ENCODE measurements at regions not wholly inside any gene's neighbourhood (a gene's known extent, or its start where the extent isn't known, plus 50 kb on each side); places are given as distances from the start of the nearest gene placed in this dataset.
"Not testable (repeated sequence)": the region's sequence is repeated elsewhere in the genome, so short reads cannot be mapped to it uniquely, and the experiment has no call there.

- H3K36me3 ChIP-seq (ENCODE audit: insufficient read depth, low read length): no peaks in the 10 kb centered on the region
These were observed 338.4 kb upstream of the FRG2C start for GRCh38 chr3:75325716-75326115.

GRCh38 chr3:75327453-75327852 lies 336.7 kb upstream of the FRG2C start:
- Histone ChIP-seq H3K79me2 (ENCODE audit: insufficient read depth, low read length) (no peaks in the 10 kb centered on the region), H3K9me3 (ENCODE audit: low read length) (no peaks in the 10 kb centered on the region)
- TF ChIP-seq CTCF (IDR thresholded peaks at IDR 0.05; ENCODE audit: low read length) (no peak), EZH2 (IDR thresholded peaks at IDR 0.05; ENCODE audit: borderline replicate concordance, low read length) (no peak)

More at GRCh38 chr3:75325716-75326115, 338.4 kb upstream of the FRG2C start:
- no peaks in the 10 kb centered on the region for H3K9me3 ChIP-seq (ENCODE audit: low read length)
- H3K4me1 ChIP-seq (ENCODE audit: insufficient read depth, low read length, severe bottlenecking): no peaks in the 10 kb centered on the region
- H4K20me1 ChIP-seq (ENCODE audit: insufficient read depth, low read length): no peaks in the 10 kb centered on the region
- H3K27ac ChIP-seq (ENCODE audit: low read depth, low read length, poor library complexity, severe bottlenecking): no peak overlapping the region
- H3K4me3 ChIP-seq (ENCODE audit: low read depth, low read length, poor library complexity, severe bottlenecking): no peak overlapping the region
- TF ChIP-seq EZH2 (IDR thresholded peaks at IDR 0.05; ENCODE audit: borderline replicate concordance, low read length): no peak
- TF ChIP-seq CTCF (IDR thresholded peaks at IDR 0.05; ENCODE audit: low read length): no peak
- H2AFZ ChIP-seq (ENCODE audit: low read length): no peak overlapping the region
- H3K9me2 ChIP-seq (ENCODE audit: low read depth, low read length): no peaks in the 10 kb centered on the region
- H3K27me3 ChIP-seq (ENCODE audit: insufficient read depth, low read length): no peaks in the 10 kb centered on the region
- H3K4me2 ChIP-seq (ENCODE audit: low read length): no peak overlapping the region
- no peak overlapping the region for H3K9ac ChIP-seq (ENCODE audit: low read length)
- H3K79me2 ChIP-seq (ENCODE audit: insufficient read depth, low read length): no peaks in the 10 kb centered on the region
- no peaks in the 10 kb centered on the region for H3F3A ChIP-seq (ENCODE audit: insufficient read depth, low read length)

GRCh38 chr3:75329476-75330097 lies 334.5 kb upstream of the FRG2C start:
- TF ChIP-seq CTCF (IDR thresholded peaks at IDR 0.05; ENCODE audit: low read length) (no peak), EZH2 (IDR thresholded peaks at IDR 0.05; ENCODE audit: borderline replicate concordance, low read length) (no peak)

More at GRCh38 chr3:75327453-75327852, 336.7 kb upstream of the FRG2C start:
- H3K9me2 ChIP-seq (ENCODE audit: low read depth, low read length): no peaks in the 10 kb centered on the region
- no peaks in the 10 kb centered on the region for H3K36me3 ChIP-seq (ENCODE audit: insufficient read depth, low read length)
- no peaks in the 10 kb centered on the region for H4K20me1 ChIP-seq (ENCODE audit: insufficient read depth, low read length)
- no peak overlapping the region for H3K4me3 ChIP-seq (ENCODE audit: low read depth, low read length, poor library complexity, severe bottlenecking)
- H3F3A ChIP-seq (ENCODE audit: insufficient read depth, low read length): no peaks in the 10 kb centered on the region
- no peak overlapping the region for H3K4me2 ChIP-seq (ENCODE audit: low read length)
- no peaks in the 10 kb centered on the region for H3K4me1 ChIP-seq (ENCODE audit: insufficient read depth, low read length, severe bottlenecking)
- H3K27me3 ChIP-seq (ENCODE audit: insufficient read depth, low read length): no peaks in the 10 kb centered on the region
- no peak overlapping the region for H3K27ac ChIP-seq (ENCODE audit: low read depth, low read length, poor library complexity, severe bottlenecking)
- H3K9ac ChIP-seq (ENCODE audit: low read length): no peak overlapping the region
- no peak overlapping the region for H2AFZ ChIP-seq (ENCODE audit: low read length)

GRCh38 chr3:75330446-75330845 lies 333.7 kb upstream of the FRG2C start:
- not testable (repeated sequence) for H3F3A ChIP-seq (ENCODE audit: insufficient read depth, low read length); H3K9me2 ChIP-seq (ENCODE audit: low read depth, low read length); H3K9me3 ChIP-seq (ENCODE audit: low read length); H3K9ac ChIP-seq (ENCODE audit: low read length); H3K4me1 ChIP-seq (ENCODE audit: insufficient read depth, low read length, severe bottlenecking); H3K36me3 ChIP-seq (ENCODE audit: insufficient read depth, low read length); H3K27me3 ChIP-seq (ENCODE audit: insufficient read depth, low read length); H3K4me2 ChIP-seq (ENCODE audit: low read length); H4K20me1 ChIP-seq (ENCODE audit: insufficient read depth, low read length); H2AFZ ChIP-seq (ENCODE audit: low read length); H3K27ac ChIP-seq (ENCODE audit: low read depth, low read length, poor library complexity, severe bottlenecking); H3K79me2 ChIP-seq (ENCODE audit: insufficient read depth, low read length); H3K4me3 ChIP-seq (ENCODE audit: low read depth, low read length, poor library complexity, severe bottlenecking)

More at GRCh38 chr3:75329476-75330097, 334.5 kb upstream of the FRG2C start:
- Histone ChIP-seq H3K4me1 (ENCODE audit: insufficient read depth, low read length, severe bottlenecking) (no peaks in the 10 kb centered on the region), H3F3A (ENCODE audit: insufficient read depth, low read length) (no peaks in the 10 kb centered on the region), H3K9me2 (ENCODE audit: low read depth, low read length) (no peaks in the 10 kb centered on the region), H3K4me3 (ENCODE audit: low read depth, low read length, poor library complexity, severe bottlenecking) (no peak overlapping the region), H3K36me3 (ENCODE audit: insufficient read depth, low read length) (no peaks in the 10 kb centered on the region), H4K20me1 (ENCODE audit: insufficient read depth, low read length) (no peaks in the 10 kb centered on the region), H3K79me2 (ENCODE audit: insufficient read depth, low read length) (no peaks in the 10 kb centered on the region), H3K4me2 (ENCODE audit: low read length) (no peak overlapping the region), H3K9me3 (ENCODE audit: low read length) (no peaks in the 10 kb centered on the region), H3K9ac (ENCODE audit: low read length) (no peak overlapping the region), H2AFZ (ENCODE audit: low read length) (no peak overlapping the region), H3K27ac (ENCODE audit: low read depth, low read length, poor library complexity, severe bottlenecking) (no peak overlapping the region), H3K27me3 (ENCODE audit: insufficient read depth, low read length) (no peaks in the 10 kb centered on the region)

GRCh38 chr3:75332090-75332489 lies 332.0 kb upstream of the FRG2C start:
- not testable (repeated sequence) for H2AFZ ChIP-seq (ENCODE audit: low read length)

More at GRCh38 chr3:75332090-75332489, 332.0 kb upstream of the FRG2C start:
- H3K9me3 ChIP-seq (ENCODE audit: low read length); H3K4me1 ChIP-seq (ENCODE audit: insufficient read depth, low read length, severe bottlenecking); H4K20me1 ChIP-seq (ENCODE audit: insufficient read depth, low read length); H3K27ac ChIP-seq (ENCODE audit: low read depth, low read length, poor library complexity, severe bottlenecking); H3K36me3 ChIP-seq (ENCODE audit: insufficient read depth, low read length); H3K4me2 ChIP-seq (ENCODE audit: low read length); H3F3A ChIP-seq (ENCODE audit: insufficient read depth, low read length); H3K27me3 ChIP-seq (ENCODE audit: insufficient read depth, low read length); H3K4me3 ChIP-seq (ENCODE audit: low read depth, low read length, poor library complexity, severe bottlenecking); H3K79me2 ChIP-seq (ENCODE audit: insufficient read depth, low read length); H3K9ac ChIP-seq (ENCODE audit: low read length); H3K9me2 ChIP-seq (ENCODE audit: low read depth, low read length): not testable (repeated sequence)

All from OCI-LY1 (cell line).